ENCODE measurements at regions not wholly inside any gene's neighbourhood (a gene's known extent, or its start where the extent isn't known, plus 50 kb on each side); places are given as distances from the start of the nearest gene placed in this dataset.

DNA sequence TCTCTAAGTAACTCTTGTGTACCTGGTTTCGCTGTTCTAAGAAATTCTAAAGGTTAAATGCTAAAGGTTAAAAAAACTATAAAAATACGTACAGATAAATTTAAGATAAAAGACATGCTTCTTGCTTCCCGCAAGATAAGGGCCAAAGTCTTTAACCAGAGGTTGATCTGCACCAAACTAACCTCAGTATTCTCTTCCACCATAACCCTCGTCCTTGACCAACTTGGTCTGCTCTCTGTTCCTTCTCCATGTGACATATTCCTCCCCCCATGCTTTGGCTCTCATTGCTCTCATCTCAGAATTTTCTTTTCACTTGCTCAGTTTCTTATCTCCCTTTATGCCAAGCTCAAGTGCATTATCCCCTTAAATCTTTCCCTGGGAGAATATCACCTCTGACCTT, 330.5 kb upstream of the ZFHX3 start:
- H3K27ac ChIP-seq, result no peak overlapping the region

DNA sequence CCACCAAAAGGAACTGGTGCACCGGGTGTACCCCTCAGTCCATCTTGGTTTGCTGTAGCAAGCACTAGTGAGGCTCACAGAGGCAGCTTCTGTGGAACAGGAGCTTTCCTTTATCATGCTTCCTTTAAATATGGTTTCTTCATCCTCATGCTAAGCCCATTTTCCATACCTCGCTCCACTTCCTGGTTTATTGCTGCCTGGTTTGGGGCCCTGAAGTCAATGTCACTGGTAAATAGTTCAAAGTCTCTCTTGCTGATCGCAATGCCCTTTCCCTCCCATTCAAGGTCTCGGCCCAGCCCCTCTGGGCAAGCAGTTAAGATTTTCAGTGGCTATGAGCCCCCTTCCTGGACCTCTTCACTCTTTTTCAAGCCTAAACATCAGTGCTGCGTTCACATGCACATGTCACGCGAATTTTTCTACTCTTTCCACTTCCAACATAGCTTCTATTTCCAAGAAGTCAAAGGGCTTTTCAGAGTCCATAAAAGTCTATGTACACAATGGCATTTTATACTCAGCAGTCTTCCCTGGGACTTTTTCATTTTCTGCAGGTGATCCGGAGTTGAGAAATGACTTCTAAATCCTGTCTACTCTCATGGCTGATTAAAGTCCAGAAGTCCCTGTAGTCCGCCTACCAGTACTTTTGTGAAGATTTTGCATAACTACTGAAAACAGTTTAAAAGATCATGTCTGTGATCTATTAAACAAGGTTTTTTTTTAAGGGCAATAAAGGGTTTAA, 323.8 kb upstream of the ZFHX3 start:
- no peaks in the 10 kb centered on the region for H3K27me3 ChIP-seq
- H3K36me3 ChIP-seq, result no peaks in the 10 kb centered on the region
- H3K27ac ChIP-seq, result no peak overlapping the region
- no peak overlapping the region for H3K4me3 ChIP-seq
- no peak for TF ChIP-seq POLR2A (IDR thresholded peaks at IDR 0.05)
- TF ChIP-seq EP300 (IDR thresholded peaks at IDR 0.05), result no peak
- TF ChIP-seq, protein P1, sequence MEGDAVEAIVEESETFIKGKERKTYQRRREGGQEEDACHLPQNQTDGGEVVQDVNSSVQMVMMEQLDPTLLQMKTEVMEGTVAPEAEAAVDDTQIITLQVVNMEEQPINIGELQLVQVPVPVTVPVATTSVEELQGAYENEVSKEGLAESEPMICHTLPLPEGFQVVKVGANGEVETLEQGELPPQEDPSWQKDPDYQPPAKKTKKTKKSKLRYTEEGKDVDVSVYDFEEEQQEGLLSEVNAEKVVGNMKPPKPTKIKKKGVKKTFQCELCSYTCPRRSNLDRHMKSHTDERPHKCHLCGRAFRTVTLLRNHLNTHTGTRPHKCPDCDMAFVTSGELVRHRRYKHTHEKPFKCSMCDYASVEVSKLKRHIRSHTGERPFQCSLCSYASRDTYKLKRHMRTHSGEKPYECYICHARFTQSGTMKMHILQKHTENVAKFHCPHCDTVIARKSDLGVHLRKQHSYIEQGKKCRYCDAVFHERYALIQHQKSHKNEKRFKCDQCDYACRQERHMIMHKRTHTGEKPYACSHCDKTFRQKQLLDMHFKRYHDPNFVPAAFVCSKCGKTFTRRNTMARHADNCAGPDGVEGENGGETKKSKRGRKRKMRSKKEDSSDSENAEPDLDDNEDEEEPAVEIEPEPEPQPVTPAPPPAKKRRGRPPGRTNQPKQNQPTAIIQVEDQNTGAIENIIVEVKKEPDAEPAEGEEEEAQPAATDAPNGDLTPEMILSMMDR (IDR thresholded peaks at IDR 0.05), result no peak
- no peak for DNase-seq (ENCODE audit: low spot score in 2 of 2)
- WGBS, 2 donors, result 72 to 82% methylated on average over 9 of the region's 9 CpGs
- no peaks in the 10 kb centered on the region for H3K9me3 ChIP-seq
- H3K4me1 ChIP-seq, result no peaks in the 10 kb centered on the region

More for the DNA sequence above, 330.5 kb upstream of the ZFHX3 start:
- no peak for TF ChIP-seq POLR2A (IDR thresholded peaks at IDR 0.05)
- TF ChIP-seq, protein P1 (IDR thresholded peaks at IDR 0.05), result no peak
- no peak for TF ChIP-seq EP300 (IDR thresholded peaks at IDR 0.05)
- Histone ChIP-seq H3K36me3 (no peaks in the 10 kb centered on the region), H3K9me3 (no peaks in the 10 kb centered on the region), H3K4me3 (no peak overlapping the region), H3K27me3 (no peaks in the 10 kb centered on the region), H3K4me1 (no peaks in the 10 kb centered on the region)
- DNase-seq (ENCODE audit: low spot score in 2 of 2), result no peak
- 91 to 94% methylated on average over 4 of the region's 4 CpGs for WGBS, 2 donors

DNA sequence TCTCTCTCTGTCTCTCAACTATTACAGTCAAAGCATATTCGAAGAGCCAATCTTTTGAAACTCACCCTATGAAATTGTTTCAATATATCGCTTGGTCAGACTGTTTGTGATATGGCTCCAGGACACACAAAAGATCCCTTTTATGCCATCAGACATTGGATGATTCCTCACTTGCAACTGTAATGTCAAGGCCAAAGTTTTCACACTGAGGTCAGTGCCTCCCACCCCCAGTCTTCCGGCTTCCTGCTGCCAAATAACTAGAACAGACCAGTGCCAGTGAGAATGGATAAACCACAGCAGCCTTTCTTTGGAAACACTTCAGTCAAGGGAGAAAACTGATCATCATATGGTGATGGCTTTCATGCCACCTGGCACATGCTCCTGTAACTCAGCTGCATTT, 321.9 kb upstream of the ZFHX3 start:
- WGBS, 2 donors, result 41 to 44% methylated on average over 3 of the region's 3 CpGs
- TF ChIP-seq, protein P1 (IDR thresholded peaks at IDR 0.05), result no peak
- no peak for TF ChIP-seq POLR2A (IDR thresholded peaks at IDR 0.05)
- TF ChIP-seq EP300 (IDR thresholded peaks at IDR 0.05), result no peak

DNA sequence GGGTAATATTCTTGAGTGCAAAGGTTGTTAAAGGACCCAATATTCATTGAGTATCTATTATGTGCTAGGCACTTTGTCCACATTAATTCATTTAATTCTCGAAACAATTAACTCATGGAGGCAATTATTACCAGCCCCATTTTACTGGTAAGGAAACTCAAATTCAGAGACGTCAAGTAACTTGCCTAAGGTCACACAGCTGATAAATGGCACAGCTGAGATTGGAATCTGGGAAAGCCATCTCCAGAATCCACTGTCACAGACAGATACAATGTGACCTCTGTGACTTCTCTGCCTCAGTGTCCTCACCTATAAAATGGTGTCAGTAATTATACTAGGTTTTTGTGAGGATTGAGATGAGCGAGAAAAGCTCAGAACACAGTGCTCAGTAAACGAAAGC, 320.8 kb upstream of the ZFHX3 start:
- no peak for DNase-seq (ENCODE audit: low spot score in 2 of 2)
- Histone ChIP-seq H3K9me3 (no peaks in the 10 kb centered on the region), H3K27me3 (no peaks in the 10 kb centered on the region), H3K27ac (no peak overlapping the region), H3K4me1 (no peaks in the 10 kb centered on the region), H3K36me3 (no peaks in the 10 kb centered on the region), H3K4me3 (no peak overlapping the region)
- no peak for TF ChIP-seq EP300 (IDR thresholded peaks at IDR 0.05)
- WGBS, 2 donors, result 94 to 96% methylated on average over 4 of the region's 4 CpGs

More for the DNA sequence above, 321.9 kb upstream of the ZFHX3 start:
- no peak overlapping the region for H3K27ac ChIP-seq
- H3K9me3 ChIP-seq, result no peaks in the 10 kb centered on the region
- no peaks in the 10 kb centered on the region for H3K27me3 ChIP-seq
- no peak overlapping the region for H3K4me3 ChIP-seq
- no peak for DNase-seq (ENCODE audit: low spot score in 2 of 2)
- no peaks in the 10 kb centered on the region for H3K4me1 ChIP-seq
- no peaks in the 10 kb centered on the region for H3K36me3 ChIP-seq

DNA sequence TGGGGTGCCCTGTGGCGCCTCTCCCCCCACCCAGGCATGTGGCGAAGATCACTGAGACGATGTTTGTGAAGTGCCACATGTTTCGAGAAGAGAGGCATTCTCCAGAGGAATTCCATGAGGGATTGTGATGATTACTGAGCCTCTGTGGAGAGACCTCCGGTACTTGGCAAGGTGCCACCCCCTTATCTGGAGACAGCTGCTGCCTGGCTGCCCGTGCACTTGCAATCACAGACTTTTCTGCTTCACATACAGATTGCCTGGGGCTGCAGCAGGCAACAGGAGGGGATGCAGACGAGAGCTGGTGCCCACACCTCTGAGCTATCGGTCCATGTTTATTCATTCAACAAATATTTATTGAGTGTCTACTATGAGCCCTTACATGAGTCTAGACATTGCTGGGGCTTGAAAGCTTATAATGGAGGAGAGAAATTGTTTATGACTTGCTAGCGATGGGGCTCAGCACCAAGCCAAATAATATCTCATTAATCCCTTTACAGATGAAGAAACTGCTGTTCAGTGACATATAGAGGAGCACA, 317.2 kb upstream of the ZFHX3 start:
- Histone ChIP-seq H3K4me1 (no peaks in the 10 kb centered on the region), H3K27ac (no peak overlapping the region), H3K4me3 (no peak overlapping the region), H3K36me3 (no peaks in the 10 kb centered on the region), H3K27me3 (no peaks in the 10 kb centered on the region), H3K9me3 (no peaks in the 10 kb centered on the region)
- TF ChIP-seq, protein P1 (IDR thresholded peaks at IDR 0.05), result no peak
- TF ChIP-seq EP300 (IDR thresholded peaks at IDR 0.05) (no peak), POLR2A (IDR thresholded peaks at IDR 0.05) (no peak)
- WGBS, 2 donors, result 43 to 44% methylated on average over 9 of the region's 9 CpGs
- no peak for DNase-seq (ENCODE audit: low spot score in 2 of 2)

Data from tibial nerve (tissue), 4 donors.